ENCODE measurements at regions not wholly inside any gene's neighbourhood (a gene's known extent, or its start where the extent isn't known, plus 50 kb on each side); places are given as distances from the start of the nearest gene placed in this dataset.

DNA sequence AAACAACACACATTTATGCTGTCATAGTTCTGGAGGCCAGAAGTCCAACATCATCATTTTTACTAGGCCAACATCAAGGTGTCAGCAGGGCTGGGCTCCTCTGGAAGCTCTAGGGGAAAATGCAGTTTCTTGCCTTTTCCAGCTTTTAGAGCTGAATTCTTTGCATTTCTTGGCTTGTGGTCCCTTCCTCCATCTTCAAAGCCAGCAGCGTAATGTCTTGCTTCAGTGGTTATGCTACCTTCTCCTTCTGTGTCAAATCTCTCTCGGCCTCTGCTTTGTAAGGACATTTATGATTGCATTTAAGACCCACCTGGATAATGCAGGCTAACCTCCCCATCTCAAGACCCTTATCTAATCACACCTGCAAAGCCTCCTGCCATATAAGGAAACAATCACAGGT, 66.5 kb upstream of the ANKRD1 start:
- TF ChIP-seq, protein P1, sequence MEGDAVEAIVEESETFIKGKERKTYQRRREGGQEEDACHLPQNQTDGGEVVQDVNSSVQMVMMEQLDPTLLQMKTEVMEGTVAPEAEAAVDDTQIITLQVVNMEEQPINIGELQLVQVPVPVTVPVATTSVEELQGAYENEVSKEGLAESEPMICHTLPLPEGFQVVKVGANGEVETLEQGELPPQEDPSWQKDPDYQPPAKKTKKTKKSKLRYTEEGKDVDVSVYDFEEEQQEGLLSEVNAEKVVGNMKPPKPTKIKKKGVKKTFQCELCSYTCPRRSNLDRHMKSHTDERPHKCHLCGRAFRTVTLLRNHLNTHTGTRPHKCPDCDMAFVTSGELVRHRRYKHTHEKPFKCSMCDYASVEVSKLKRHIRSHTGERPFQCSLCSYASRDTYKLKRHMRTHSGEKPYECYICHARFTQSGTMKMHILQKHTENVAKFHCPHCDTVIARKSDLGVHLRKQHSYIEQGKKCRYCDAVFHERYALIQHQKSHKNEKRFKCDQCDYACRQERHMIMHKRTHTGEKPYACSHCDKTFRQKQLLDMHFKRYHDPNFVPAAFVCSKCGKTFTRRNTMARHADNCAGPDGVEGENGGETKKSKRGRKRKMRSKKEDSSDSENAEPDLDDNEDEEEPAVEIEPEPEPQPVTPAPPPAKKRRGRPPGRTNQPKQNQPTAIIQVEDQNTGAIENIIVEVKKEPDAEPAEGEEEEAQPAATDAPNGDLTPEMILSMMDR (IDR thresholded peaks at IDR 0.05), result no peak
- TF ChIP-seq ZFX (IDR thresholded peaks at IDR 0.05; ENCODE audit: borderline replicate concordance), result no peak
